Tibial artery (tissue), 4 donors: ENCODE measurements at regions not wholly inside any gene's neighbourhood (a gene's known extent, or its start where the extent isn't known, plus 50 kb on each side); places are given as distances from the start of the nearest gene placed in this dataset.
A peak's percentile ranks its signal among the peaks of the same experiment; 100 is the strongest.

Experiments
- DNase-seq, 2 donors: peaks; one replicate each; pipeline ENCODE4 v3.0.0-alpha.2; 2019
- H3K27ac ChIP-seq, 2 donors: fragments of 200-600 bp; sonication (generic) in 1 of 2; 1 replicate in 1 of 2; 2 replicates in 1 of 2; pipeline ENCODE4 v1.5.1; 2018 to 2019; ENCODE audit warnings: mild to moderate bottlenecking in 1 of 2
- H3K27me3 ChIP-seq, 2 donors: fragments of 200-600 bp; sonication (generic) in 1 of 2; one replicate each; pipeline versions ENCODE4 v1.5.1 to v1.6.0; 2016 to 2019
- H3K36me3 ChIP-seq, 3 donors: fragments of 200-600 bp; sonication (generic) in 2 of 3; one replicate each; pipeline ENCODE4 v1.5.1; 2016 to 2019; ENCODE audit warnings: mild to moderate bottlenecking in 2 of 3
- H3K4me1 ChIP-seq, 4 donors: fragments of 200-600 bp; sonication (generic) in 2 of 4; 1 replicate in 3 of 4; 2 replicates in 1 of 4; pipeline ENCODE4 v1.5.1; 2016 to 2019
- H3K4me3 ChIP-seq, 2 donors: fragments of 200-600 bp; sonication (generic) in 1 of 2; 1 replicate in 1 of 2; 2 replicates in 1 of 2; pipeline ENCODE4 v1.5.1; 2018 to 2019; ENCODE audit warnings: mild to moderate bottlenecking in 2 of 2
- H3K9me3 ChIP-seq, 3 donors: fragments of 200-600 bp; sonication (generic) in 1 of 3; one replicate each; pipeline ENCODE4 v1.5.1; 2016 to 2019
- CTCF ChIP-seq, 2 experiments: fragments of 200-600 bp in 1 of 2; fragments of 450-650 bp in 1 of 2; IDR thresholded peaks; one replicate each; pipeline ENCODE4 v1.5.1; 2017 to 2019; ENCODE audit warnings: antibody characterized with exemption in 2 of 2, mild to moderate bottlenecking in 1 of 2, moderate library complexity in 1 of 2
- intact Hi-C: fragments of 100-400 bp; cut with DNase I; formaldehyde crosslinking; loops from one replicate; pipeline ENCODE4 v1.15.0; 2023; ENCODE audit warnings: low total_unique reads

- H3K9me3 ChIP-seq, result peaks cover 0 to 12% (median 9%) of the 10 kb centered on the region in 3 donors
- H3K27ac ChIP-seq, result peak overlapping the region in 1 of 2 donors; percentile 46
- peaks cover 0 to 2% (median under 1%) of the 10 kb centered on the region in 3 donors for H3K36me3 ChIP-seq
- intact Hi-C loops, result no loop called here
- DNase-seq, result no peak
- TF ChIP-seq CTCF (IDR thresholded peaks at IDR 0.05), result no peak
- H3K4me1 ChIP-seq, result peaks cover 0 to 29% (median 6%) of the 10 kb centered on the region in 4 donors
- no peak overlapping the region for H3K4me3 ChIP-seq
- no peaks in the 10 kb centered on the region for H3K27me3 ChIP-seq
These were observed 558.2 kb upstream of the PKDCC start for GRCh38 chr2:41489638-41490037.

GRCh38 chr2:41495050-41495449 lies 552.8 kb upstream of the PKDCC start:
- peaks cover 7 to 48% (median 32%) of the 10 kb centered on the region in 3 donors for H3K9me3 ChIP-seq

GRCh38 chr2:41496908-41497307 lies 550.9 kb upstream of the PKDCC start:
- Histone ChIP-seq H3K36me3 (peaks cover 0 to 21% (median 11%) of the 10 kb centered on the region in 3 donors), H3K4me3 (no peak overlapping the region), H3K27ac (no peak overlapping the region), H3K9me3 (peaks cover 7 to 45% (median 32%) of the 10 kb centered on the region in 3 donors), H3K4me1 (no peaks in the 10 kb centered on the region), H3K27me3 (no peaks in the 10 kb centered on the region)
- intact Hi-C loops, result no loop called here
- no peak for DNase-seq
- TF ChIP-seq CTCF (IDR thresholded peaks at IDR 0.05), result no peak

More at GRCh38 chr2:41495050-41495449, 552.8 kb upstream of the PKDCC start:
- no peaks in the 10 kb centered on the region for H3K27me3 ChIP-seq
- H3K36me3 ChIP-seq, result peaks cover 0 to 21% (median 11%) of the 10 kb centered on the region in 3 donors
- H3K4me1 ChIP-seq, result no peaks in the 10 kb centered on the region
- H3K27ac ChIP-seq, result no peak overlapping the region
- no peak overlapping the region for H3K4me3 ChIP-seq
- intact Hi-C loops, result no loop called here
- DNase-seq, result no peak
- no peak for TF ChIP-seq CTCF (IDR thresholded peaks at IDR 0.05)

- no peak for DNase-seq
- H3K4me1 ChIP-seq, result no peaks in the 10 kb centered on the region
- no peaks in the 10 kb centered on the region for H3K27me3 ChIP-seq
- peaks cover 7 to 44% (median 31%) of the 10 kb centered on the region in 3 donors for H3K9me3 ChIP-seq
- no peak overlapping the region for H3K4me3 ChIP-seq
- no peak for TF ChIP-seq CTCF (IDR thresholded peaks at IDR 0.05)
- peaks cover 0 to 21% (median 11%) of the 10 kb centered on the region in 3 donors for H3K36me3 ChIP-seq
- intact Hi-C loops, result no loop called here
- no peak overlapping the region for H3K27ac ChIP-seq
These were observed 549.0 kb upstream of the PKDCC start for GRCh38 chr2:41498781-41499180.

GRCh38 chr2:41500895-41501294 lies 546.9 kb upstream of the PKDCC start:
- no peak for DNase-seq
- Histone ChIP-seq H3K4me3 (no peak overlapping the region), H3K4me1 (no peaks in the 10 kb centered on the region), H3K27me3 (no peaks in the 10 kb centered on the region), H3K27ac (no peak overlapping the region), H3K36me3 (peaks cover 0 to 14% (median 0%) of the 10 kb centered on the region in 3 donors), H3K9me3 (peaks cover 4 to 23% (median 10%) of the 10 kb centered on the region in 3 donors)
- intact Hi-C loops, result no loop called here
- TF ChIP-seq CTCF (IDR thresholded peaks at IDR 0.05), result no peak

GRCh38 chr2:41502752-41503151 lies 545.1 kb upstream of the PKDCC start:
- intact Hi-C loops, result no loop called here
- no peak for DNase-seq
- no peak overlapping the region for H3K4me3 ChIP-seq
- no peaks in the 10 kb centered on the region for H3K4me1 ChIP-seq
- H3K27ac ChIP-seq, result no peak overlapping the region
- no peak for TF ChIP-seq CTCF (IDR thresholded peaks at IDR 0.05)
- no peaks in the 10 kb centered on the region for H3K27me3 ChIP-seq
- peaks cover 0 to 4% (median 0%) of the 10 kb centered on the region in 3 donors for H3K9me3 ChIP-seq
- H3K36me3 ChIP-seq, result peaks cover 0 to 5% (median 0%) of the 10 kb centered on the region in 3 donors
